Naive thymus-derived CD8-positive, alpha-beta T cell (primary cell): ENCODE measurements at regions not wholly inside any gene's neighbourhood (a gene's known extent, or its start where the extent isn't known, plus 50 kb on each side); places are given as distances from the start of the nearest gene placed in this dataset.
A peak's percentile ranks its signal among the peaks of the same experiment; 100 is the strongest.
"Not testable (repeated sequence)": the region's sequence is repeated elsewhere in the genome, so short reads cannot be mapped to it uniquely, and the experiment has no call there.

Experiments
- ATAC-seq, 2 donors: fragments of 150-1000 bp; cut with Tn5 transposase in 1 of 2; sonication (Bioruptor Pico), chemical (Tn5 transposase) in 1 of 2; 1 replicate in 1 of 2; 2 replicates in 1 of 2; pipeline ENCODE4 v1.10.0; 2021; ENCODE audit warnings: mild to moderate bottlenecking in 2 of 2, moderate library complexity in 2 of 2
- POLR2A ChIA-PET: fragments of 350-600 bp; sonication (Branson Sonifier 250); formaldehyde crosslinking; loops from one replicate; lab custom pipeline; 2021; ENCODE audit warnings: antibody characterized with exemption; lab: Charles Lee
- DNase-seq, 10 donors: peaks; one replicate each; pipeline versions ENCODE4 v3.0.0 to v3.0.0-alpha.2; 2020 to 2022
- H3K27ac Mint-ChIP-seq, 10 donors: one replicate each; pipeline ENCODE4 v1.8.0; 2020 to 2022; ENCODE audit warnings: mild to moderate bottlenecking in 10 of 10, mixed read lengths in 10 of 10, moderate library complexity in 4 of 10, inconsistent platforms in 1 of 10
- H3K27me3 Mint-ChIP-seq, 5 donors: one replicate each; pipeline ENCODE4 v1.8.0; 2021 to 2022; ENCODE audit warnings: mixed read lengths in 5 of 5
- H3K36me3 Mint-ChIP-seq, 3 donors: one replicate each; pipeline ENCODE4 v1.8.0; 2020 to 2022; ENCODE audit warnings: mixed read lengths in 3 of 3, mild to moderate bottlenecking in 2 of 3, inconsistent platforms in 1 of 3
- H3K4me1 Mint-ChIP-seq, 4 donors: one replicate each; pipeline ENCODE4 v1.8.0; 2021 to 2022; ENCODE audit warnings: mixed read lengths in 4 of 4
- H3K4me3 Mint-ChIP-seq, 10 donors: one replicate each; pipeline ENCODE4 v1.8.0; 2020 to 2022; ENCODE audit warnings: mild to moderate bottlenecking in 10 of 10, mixed read lengths in 10 of 10, moderate library complexity in 6 of 10, inconsistent platforms in 1 of 10
- H3K9me3 Mint-ChIP-seq, 9 donors: one replicate each; pipeline ENCODE4 v1.8.0; 2020 to 2022; ENCODE audit warnings: mixed read lengths in 9 of 9, mild to moderate bottlenecking in 3 of 9, inconsistent platforms in 1 of 9, moderate library complexity in 1 of 9

DNA sequence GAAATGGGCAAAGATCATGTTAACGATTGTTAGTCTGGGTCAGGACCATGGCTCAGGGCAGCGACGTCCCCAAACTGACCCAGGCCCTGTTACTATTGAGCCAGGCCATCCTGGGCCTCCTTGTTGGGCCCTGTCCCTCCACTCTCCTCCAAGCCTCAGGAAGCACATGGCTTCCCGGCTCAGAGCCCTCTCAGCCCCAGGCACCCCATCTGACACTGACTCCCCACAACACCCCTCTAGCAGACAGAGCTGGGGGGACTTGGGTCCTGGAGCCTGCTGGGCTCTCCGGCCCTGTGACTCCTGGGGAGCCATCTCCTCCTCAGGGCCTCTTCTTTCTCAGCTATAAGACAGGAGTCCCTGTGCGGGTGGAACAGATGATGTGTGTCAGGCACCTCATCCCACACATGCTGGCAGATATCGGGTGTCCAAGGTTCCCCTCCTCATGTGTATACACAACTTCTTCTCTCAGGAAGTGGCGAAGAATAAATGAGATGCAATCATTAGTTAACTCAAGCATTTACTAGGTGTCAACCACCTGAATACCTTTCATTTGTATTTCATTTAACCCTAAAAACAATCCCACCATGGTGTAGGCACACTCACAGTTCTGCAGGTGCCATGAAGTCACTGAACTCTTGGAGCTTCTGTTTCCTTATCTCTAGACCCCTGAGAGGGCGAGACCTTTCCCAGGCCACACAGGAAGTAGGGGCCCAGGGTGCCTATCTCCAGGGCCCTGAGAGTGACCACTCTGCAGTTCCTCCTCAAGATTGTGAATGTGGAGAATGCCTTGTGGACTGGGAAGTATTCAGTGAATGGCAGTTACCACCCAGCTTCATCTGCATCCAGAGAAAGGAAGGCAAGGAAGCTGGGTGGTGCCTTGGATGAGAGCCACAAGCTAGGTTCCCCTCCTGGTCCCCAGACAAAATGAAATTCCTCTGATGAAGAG lies 282.5 kb upstream of the TLE3 start:
- H3K27me3 Mint-ChIP-seq = peaks cover 0 to 15% (median 10%) of the 10 kb centered on the region in 5 donors
- no peak overlapping the region for H3K4me3 Mint-ChIP-seq
- H3K4me1 Mint-ChIP-seq = peaks cover 0 to 9% (median 5%) of the 10 kb centered on the region in 4 donors
- DNase-seq (no peak), ATAC-seq (no peak)
- no peaks in the 10 kb centered on the region for H3K9me3 Mint-ChIP-seq
- H3K36me3 Mint-ChIP-seq = no peaks in the 10 kb centered on the region
- H3K27ac Mint-ChIP-seq = no peak overlapping the region
- POLR2A ChIA-PET = no interaction called here

DNA sequence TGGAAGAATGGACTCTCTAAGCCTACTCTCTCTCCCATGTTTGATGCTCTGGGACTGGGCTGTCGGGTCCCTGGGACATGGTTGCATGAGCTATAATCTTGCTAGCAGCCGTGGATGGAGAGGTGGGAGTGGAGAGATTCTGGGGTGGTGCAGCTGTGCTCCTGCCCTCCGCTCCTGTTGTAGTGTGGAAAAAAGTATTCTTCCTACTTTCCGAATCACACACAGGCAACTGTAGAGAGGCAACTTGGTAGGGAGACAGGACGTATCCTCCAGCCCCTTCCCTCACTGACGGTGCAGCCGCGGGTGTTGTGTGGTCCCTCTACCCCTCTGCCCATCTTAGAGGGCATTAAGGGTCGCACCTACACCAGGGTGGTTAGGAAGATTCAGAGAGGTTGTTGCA lies 281.4 kb upstream of the TLE3 start:
- Mint-ChIP-seq H3K27me3 (peaks cover 0 to 17% (median 13%) of the 10 kb centered on the region in 5 donors), H3K4me3 (no peak overlapping the region), H3K9me3 (peaks cover 0 to 2% (median 0%) of the 10 kb centered on the region in 9 donors), H3K36me3 (no peaks in the 10 kb centered on the region), H3K4me1 (peaks cover 0 to 9% (median 5%) of the 10 kb centered on the region in 4 donors), H3K27ac (no peak overlapping the region)
- POLR2A ChIA-PET = no interaction called here
- DNase-seq = no peak
- no peak for ATAC-seq

DNA sequence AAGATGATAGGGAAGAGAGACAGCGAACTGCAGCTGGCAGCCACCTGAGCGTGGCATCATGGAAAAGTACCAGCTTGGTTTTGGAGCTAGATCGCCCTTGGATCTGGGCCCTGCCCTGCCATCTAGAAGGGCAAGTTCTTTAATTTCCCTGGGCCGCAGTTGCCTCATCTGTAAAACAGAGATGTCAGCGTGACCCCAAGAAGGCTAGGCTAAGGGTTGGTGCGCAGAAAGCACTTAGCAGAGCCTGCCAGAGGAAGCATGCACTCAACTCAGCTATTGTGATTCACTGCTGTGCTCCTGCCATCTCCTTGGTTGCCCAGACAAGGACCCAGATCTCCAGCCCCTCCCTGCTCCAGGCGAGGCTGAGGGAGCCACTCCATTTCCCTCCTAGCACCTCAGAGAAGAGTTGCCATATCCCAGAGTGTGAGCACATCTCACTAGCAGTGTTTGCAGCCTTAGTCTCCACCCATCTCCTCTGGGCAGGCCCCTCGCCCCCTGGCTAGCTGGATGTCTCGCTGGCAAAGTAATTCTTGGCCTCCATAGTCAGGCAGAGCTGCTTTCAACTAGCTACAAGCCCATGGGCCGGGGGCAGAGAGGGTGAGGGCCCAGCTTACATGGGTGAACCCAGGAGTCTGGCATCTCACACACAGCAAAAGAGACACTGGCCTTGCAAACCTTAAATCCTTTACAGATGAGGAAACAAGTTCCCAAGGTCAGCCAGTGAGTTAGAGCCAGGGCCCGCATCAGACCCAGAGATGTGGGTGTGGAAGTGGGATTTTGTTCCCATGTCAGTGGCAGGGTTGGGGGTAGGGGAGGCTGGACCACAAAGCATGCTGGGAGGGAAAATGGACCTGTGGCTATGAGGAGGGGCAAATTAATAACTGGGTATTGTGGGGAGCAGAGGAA lies 280.7 kb upstream of the TLE3 start:
- peak overlapping the region in 1 of 10 donors; percentile 43 for H3K27ac Mint-ChIP-seq

DNA sequence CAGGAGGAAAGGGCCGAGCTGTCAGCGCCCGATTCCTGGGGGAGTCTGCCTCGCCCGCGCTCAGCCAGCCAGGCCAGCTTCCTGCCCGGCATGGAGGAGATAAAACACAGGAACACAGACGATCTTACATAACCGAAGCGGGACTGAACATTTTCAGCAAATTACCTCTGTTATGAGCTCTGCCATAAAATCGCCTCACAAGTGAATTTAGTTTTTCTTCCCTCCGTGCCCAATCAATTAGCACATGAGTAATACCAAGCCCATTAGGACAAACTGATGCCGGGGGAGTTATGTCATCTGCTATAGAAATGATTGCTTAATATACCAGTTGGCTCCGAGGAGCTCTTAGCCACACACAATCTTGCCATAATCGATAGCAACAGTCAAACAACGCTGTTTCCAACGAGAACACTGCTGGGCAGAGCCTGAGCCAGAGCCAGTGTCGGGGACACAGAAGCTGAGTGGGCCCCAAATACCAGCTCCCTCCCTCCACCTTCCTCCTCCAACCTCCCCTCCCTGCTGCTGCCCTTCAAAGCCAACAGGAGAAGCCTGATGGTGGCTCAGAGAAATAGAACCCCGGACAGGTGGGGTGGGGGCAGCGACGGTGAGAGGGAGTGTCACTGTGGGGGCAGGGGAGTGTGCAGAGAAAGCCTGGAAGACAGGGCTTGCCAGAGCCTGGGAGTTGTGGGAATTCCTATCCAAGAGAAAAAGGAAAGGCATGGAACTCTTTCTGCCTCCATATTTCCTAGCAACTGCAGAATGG lies 279.4 kb upstream of the TLE3 start:
- H3K4me1 Mint-ChIP-seq = peaks cover 0 to 9% (median 5%) of the 10 kb centered on the region in 4 donors
- ATAC-seq (no peak), DNase-seq (no peak)
- peaks cover 0 to 2% (median 0%) of the 10 kb centered on the region in 9 donors for H3K9me3 Mint-ChIP-seq
- no peak overlapping the region for H3K27ac Mint-ChIP-seq
- POLR2A ChIA-PET = interaction anchor here (0.6 kb wide), 1 partner anchor 69 kb away, joined by 4 read pairs; no protein-coding TSS in a partner anchor
- peaks cover 0 to 22% (median 15%) of the 10 kb centered on the region in 5 donors for H3K27me3 Mint-ChIP-seq
- H3K36me3 Mint-ChIP-seq = no peaks in the 10 kb centered on the region
- no peak overlapping the region for H3K4me3 Mint-ChIP-seq

More for the DNA sequence above, 280.7 kb upstream of the TLE3 start:
- peaks cover 0 to 2% (median 0%) of the 10 kb centered on the region in 9 donors for H3K9me3 Mint-ChIP-seq
- H3K27me3 Mint-ChIP-seq = peaks cover 0 to 22% (median 15%) of the 10 kb centered on the region in 5 donors
- H3K4me1 Mint-ChIP-seq = peaks cover 0 to 9% (median 5%) of the 10 kb centered on the region in 4 donors
- DNase-seq = peak in 1 of 10 donors; percentile 6
- no peak for ATAC-seq
- POLR2A ChIA-PET = no interaction called here
- H3K36me3 Mint-ChIP-seq = no peaks in the 10 kb centered on the region
- H3K4me3 Mint-ChIP-seq = no peak overlapping the region

DNA sequence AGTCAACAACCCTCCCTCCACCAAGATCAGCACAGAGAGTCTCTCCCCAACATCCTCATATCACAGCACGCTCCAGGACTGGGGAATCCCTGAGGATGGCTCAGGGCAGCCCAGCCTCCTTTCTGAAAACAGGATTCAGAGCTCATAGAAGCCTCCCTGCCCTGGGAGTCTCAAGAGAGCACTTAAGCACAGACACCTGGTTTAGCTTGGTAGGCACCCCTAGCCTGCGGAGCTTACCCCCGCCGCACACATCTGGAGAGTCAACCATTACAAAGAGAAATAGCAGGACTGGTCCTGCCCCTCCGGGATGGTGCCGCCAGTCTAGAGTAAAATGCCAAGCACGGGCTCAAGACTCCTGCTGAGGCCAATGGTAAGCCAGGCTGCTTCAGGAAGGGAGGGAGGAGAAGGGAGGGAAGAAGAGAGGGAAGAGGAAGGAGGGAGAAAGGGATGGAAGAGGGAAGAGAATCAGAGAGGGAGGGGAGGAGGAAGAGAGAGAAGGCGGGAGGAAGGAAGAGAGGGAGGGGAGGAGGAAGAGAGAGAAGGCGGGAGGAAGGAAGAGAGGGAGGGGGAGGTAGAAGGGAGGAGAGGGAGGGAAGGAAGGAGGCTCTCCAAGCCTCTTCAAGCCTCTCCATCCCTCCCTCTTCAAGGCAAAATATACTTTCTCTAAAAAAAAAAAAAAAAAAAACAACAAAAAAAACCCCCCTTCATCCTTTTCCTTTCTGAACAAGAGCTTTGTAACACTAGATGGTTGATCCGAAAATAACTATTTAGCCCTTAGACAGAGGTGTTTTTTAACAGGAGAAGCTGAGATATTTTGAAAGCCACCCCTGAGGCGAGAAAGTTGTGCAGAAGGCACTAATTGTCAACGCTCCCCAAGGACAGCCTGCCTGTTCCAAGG lies 278.6 kb upstream of the TLE3 start:
- H3K27ac Mint-ChIP-seq = no peak overlapping the region
- H3K4me1 Mint-ChIP-seq = peaks cover 0 to 9% (median 5%) of the 10 kb centered on the region in 4 donors
- H3K27me3 Mint-ChIP-seq = peaks cover 0 to 22% (median 15%) of the 10 kb centered on the region in 5 donors
- no peak overlapping the region for H3K4me3 Mint-ChIP-seq
- DNase-seq = no peak
- ATAC-seq = no peak
- no peaks in the 10 kb centered on the region for H3K36me3 Mint-ChIP-seq
- POLR2A ChIA-PET = interaction anchor here (0.6 kb wide), 1 partner anchor 68 kb away, joined by 4 read pairs; no protein-coding TSS in a partner anchor
- H3K9me3 Mint-ChIP-seq = peaks cover 0 to 2% (median 0%) of the 10 kb centered on the region in 9 donors

DNA sequence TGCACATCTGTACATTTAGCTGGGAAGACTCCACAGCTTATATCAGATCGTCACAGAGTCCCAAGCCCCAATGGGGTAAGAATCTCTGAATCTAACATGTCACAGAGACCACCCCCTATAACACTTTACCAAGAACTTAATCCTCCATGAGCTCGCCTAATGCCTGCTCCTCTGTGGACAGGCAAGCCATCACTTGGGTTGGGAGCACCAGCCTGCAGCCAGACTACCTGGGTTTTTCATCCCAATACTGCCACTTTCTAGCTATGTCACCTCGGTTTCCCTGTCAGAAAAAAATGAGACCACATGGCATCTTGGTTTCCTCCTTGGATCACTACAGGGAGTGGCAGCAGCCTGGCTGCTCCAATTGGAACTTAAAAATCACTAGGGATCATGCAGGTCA lies 277.9 kb upstream of the TLE3 start:
- no peak for ATAC-seq
- peaks cover 0 to 22% (median 15%) of the 10 kb centered on the region in 5 donors for H3K27me3 Mint-ChIP-seq
- peaks cover 0 to 9% (median 5%) of the 10 kb centered on the region in 4 donors for H3K4me1 Mint-ChIP-seq
- H3K9me3 Mint-ChIP-seq = peaks cover 0 to 2% (median 0%) of the 10 kb centered on the region in 9 donors
- H3K27ac Mint-ChIP-seq = no peak overlapping the region
- no peak for DNase-seq
- no peak overlapping the region for H3K4me3 Mint-ChIP-seq
- POLR2A ChIA-PET = no interaction called here
- no peaks in the 10 kb centered on the region for H3K36me3 Mint-ChIP-seq

DNA sequence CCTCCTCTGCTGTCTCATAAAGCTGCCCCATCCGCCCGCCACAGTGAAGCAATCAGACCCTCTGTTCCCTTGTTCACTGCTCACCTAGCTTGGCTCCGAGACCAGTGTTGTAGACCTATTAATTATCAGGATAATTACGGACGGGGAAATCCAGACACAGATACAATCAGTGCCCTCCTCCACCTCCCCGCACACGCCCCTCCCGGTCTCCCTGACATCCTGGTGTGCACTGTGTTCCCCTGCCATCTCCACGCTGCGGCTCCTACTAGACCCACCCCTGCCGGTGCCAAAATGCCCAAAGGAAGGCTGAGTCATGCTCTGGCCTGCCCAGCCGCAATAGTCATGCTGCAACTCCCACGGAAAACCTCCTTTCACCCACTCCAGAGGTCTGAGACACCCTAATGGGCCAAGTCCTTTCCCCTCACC lies 277.3 kb upstream of the TLE3 start:
- H3K9me3 Mint-ChIP-seq = peaks cover 0 to 2% (median 0%) of the 10 kb centered on the region in 9 donors
- no peak for DNase-seq
- peaks cover 0 to 9% (median 5%) of the 10 kb centered on the region in 4 donors for H3K4me1 Mint-ChIP-seq
- no peak for ATAC-seq
- peaks cover 0 to 23% (median 15%) of the 10 kb centered on the region in 5 donors for H3K27me3 Mint-ChIP-seq
- no peak overlapping the region for H3K27ac Mint-ChIP-seq
- POLR2A ChIA-PET = no interaction called here
- no peak overlapping the region for H3K4me3 Mint-ChIP-seq
- no peaks in the 10 kb centered on the region for H3K36me3 Mint-ChIP-seq

DNA sequence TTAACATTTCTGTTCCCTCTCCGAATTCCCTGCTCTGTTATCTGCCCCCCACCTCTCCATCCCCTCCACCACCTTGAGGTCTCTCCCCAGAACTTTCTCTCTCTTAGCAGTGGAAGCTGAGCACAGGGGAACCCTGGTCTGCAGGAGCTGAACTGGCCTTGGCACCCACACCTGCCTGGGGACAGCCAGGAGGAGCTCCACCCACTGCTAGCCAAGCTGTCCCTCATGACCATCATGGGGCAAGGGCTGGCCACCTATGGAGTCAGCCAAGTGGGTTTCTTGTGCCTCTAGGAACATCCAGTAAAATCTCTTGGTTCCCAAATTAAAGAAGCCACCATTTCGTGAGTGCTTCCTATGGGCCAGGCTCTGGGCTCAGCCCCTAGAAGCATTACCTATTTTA lies 276.4 kb upstream of the TLE3 start:
- H3K36me3 Mint-ChIP-seq = no peaks in the 10 kb centered on the region
- peaks cover 0 to 9% (median 5%) of the 10 kb centered on the region in 4 donors for H3K4me1 Mint-ChIP-seq
- H3K27me3 Mint-ChIP-seq = peaks cover 0 to 23% (median 16%) of the 10 kb centered on the region in 5 donors
- H3K9me3 Mint-ChIP-seq = peaks cover 0 to 2% (median 0%) of the 10 kb centered on the region in 9 donors
- POLR2A ChIA-PET = no interaction called here
- H3K4me3 Mint-ChIP-seq = no peak overlapping the region
- ATAC-seq (no peak), DNase-seq (no peak)
- H3K27ac Mint-ChIP-seq = no peak overlapping the region

DNA sequence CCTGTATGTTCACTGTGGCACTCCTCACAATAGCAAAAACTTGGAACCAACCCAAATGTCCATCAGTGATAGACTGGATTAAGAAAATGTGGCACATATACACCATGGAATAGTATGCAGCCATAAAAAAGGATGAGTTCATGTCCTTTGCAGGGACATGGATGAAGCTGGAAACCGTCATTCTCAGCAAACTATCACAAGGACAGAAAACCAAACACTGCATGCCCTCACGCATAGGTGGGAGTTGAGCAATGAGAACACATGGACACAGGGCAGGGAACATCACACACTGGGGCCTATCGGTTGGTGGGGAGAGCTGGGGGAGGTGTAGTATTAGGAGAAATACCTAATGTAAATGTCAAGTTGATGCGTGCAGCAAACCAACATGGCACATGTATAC lies 275.7 kb upstream of the TLE3 start:
- DNase-seq, ATAC-seq, H3K4me3 Mint-ChIP-seq, POLR2A ChIA-PET, H3K9me3 Mint-ChIP-seq, H3K36me3 Mint-ChIP-seq, H3K27ac Mint-ChIP-seq: not testable (repeated sequence)
- Mint-ChIP-seq H3K27me3 (peaks cover 0 to 23% (median 20%) of the 10 kb centered on the region in 5 donors), H3K4me1 (peaks cover 2 to 13% (median 8%) of the 10 kb centered on the region in 4 donors)

DNA sequence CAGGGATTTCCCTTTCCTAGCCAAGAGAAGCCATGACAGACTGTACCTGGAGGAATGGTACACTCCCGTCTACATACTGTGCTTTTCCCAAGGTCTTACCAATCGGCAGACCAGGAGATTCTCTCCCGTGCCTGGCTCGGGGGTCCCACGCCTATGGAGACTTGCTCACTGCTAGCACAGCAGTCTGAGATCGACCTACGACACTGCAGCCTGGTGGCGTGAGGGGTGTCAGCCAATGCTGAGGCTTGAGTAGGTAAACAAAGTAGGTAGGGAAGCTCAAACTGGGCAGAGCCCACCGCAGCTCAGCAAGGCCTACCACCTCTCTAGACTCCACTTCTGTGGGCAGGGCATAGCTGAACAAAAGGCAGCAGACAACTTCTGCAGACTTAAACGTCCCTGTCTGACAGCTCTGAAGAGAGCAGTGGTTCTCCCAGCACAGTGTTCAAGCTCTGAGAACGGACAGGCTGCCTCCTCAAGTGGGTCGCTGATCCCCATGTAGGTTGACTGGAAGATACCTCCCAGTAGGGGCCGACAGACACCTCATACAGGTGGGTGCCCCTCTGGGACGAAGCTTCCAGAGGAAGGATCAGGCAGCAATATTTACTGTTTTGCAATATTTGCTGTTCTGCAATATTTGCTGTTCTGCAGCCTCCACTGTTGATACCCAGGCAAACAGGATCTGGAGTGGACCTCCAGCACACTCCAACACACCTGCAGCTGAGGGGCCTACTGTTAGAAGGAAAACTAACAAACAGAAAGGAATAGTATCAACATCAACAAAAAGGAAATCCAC lies 270.4 kb upstream of the TLE3 start:
- Mint-ChIP-seq H3K4me3 (peak overlapping the region in 1 of 10 donors; percentile 49), H3K4me1 (peaks cover 8 to 13% (median 10%) of the 10 kb centered on the region in 4 donors), H3K27me3 (peaks cover 2 to 15% (median 9%) of the 10 kb centered on the region in 5 donors)
- H3K36me3 Mint-ChIP-seq, POLR2A ChIA-PET, H3K27ac Mint-ChIP-seq, DNase-seq, ATAC-seq, H3K9me3 Mint-ChIP-seq: not testable (repeated sequence)
